WERI-Rb-1 (cell line): ENCODE measurements at regions not wholly inside any gene's neighbourhood (a gene's known extent, or its start where the extent isn't known, plus 50 kb on each side); places are given as distances from the start of the nearest gene placed in this dataset.

ENCODE experiments used
- DNase-seq: peaks from one replicate; pipeline ENCODE4 v3.0.0-alpha.2; 2020
- H3K27ac ChIP-seq: fragments of 250-450 bp; sonication (Bioruptor Pico); 2 replicates; pipeline ENCODE4 v1.5.1; 2020; ENCODE audit warnings: mild to moderate bottlenecking, moderate library complexity
- H3K27me3 ChIP-seq: fragments of 250-450 bp; sonication (Bioruptor Pico); 2 replicates; pipeline ENCODE4 v1.5.1; 2021; ENCODE audit warnings: mild to moderate bottlenecking, low read depth, moderate library complexity; ENCODE audit not compliant: insufficient read depth, severe bottlenecking
- H3K36me3 ChIP-seq: fragments of 250-450 bp; sonication (Bioruptor Pico); 2 replicates; pipeline ENCODE4 v1.5.1; 2020; ENCODE audit warnings: mild to moderate bottlenecking, moderate library complexity
- H3K4me3 ChIP-seq: 2 replicates; pipeline ENCODE4 v1.5.1; 2011; ENCODE audit warnings: low read depth, mild to moderate bottlenecking, control low read depth, low read length
- H3K9me3 ChIP-seq: fragments of 250-450 bp; sonication (Bioruptor Pico); 2 replicates; pipeline ENCODE4 v1.5.1; 2021; ENCODE audit warnings: mild to moderate bottlenecking, moderate library complexity; ENCODE audit not compliant: severe bottlenecking
- CTCF ChIP-seq: IDR thresholded peaks from 2 replicates; pipeline ENCODE4 v1.5.1; 2011; ENCODE audit warnings: low read depth, mild to moderate bottlenecking, control low read depth, inconsistent platforms, low read length

GRCh38 chr1:112284796-112285195 is 111.2 kb upstream of the CTTNBP2NL start:
- no peak for DNase-seq
- Histone ChIP-seq H3K9me3 (no peaks in the 10 kb centered on the region), H3K27ac (no peak overlapping the region), H3K27me3 (no peaks in the 10 kb centered on the region), H3K36me3 (no peaks in the 10 kb centered on the region), H3K4me3 (no peak overlapping the region)
- TF ChIP-seq CTCF = no peak

GRCh38 chr1:112285316-112285715 is 110.7 kb upstream of the CTTNBP2NL start:
- no peaks in the 10 kb centered on the region for H3K9me3 ChIP-seq
- TF ChIP-seq CTCF = no peak
- H3K27ac ChIP-seq = no peak overlapping the region
- H3K4me3 ChIP-seq = no peak overlapping the region
- no peak for DNase-seq
- no peaks in the 10 kb centered on the region for H3K27me3 ChIP-seq
- no peaks in the 10 kb centered on the region for H3K36me3 ChIP-seq

- no peak for TF ChIP-seq CTCF
- Histone ChIP-seq H3K36me3 (no peaks in the 10 kb centered on the region), H3K27ac (no peak overlapping the region), H3K9me3 (no peaks in the 10 kb centered on the region), H3K27me3 (no peaks in the 10 kb centered on the region), H3K4me3 (no peak overlapping the region)
- DNase-seq = no peak
These were observed 110.3 kb upstream of the CTTNBP2NL start for GRCh38 chr1:112285746-112286145.

DNA sequence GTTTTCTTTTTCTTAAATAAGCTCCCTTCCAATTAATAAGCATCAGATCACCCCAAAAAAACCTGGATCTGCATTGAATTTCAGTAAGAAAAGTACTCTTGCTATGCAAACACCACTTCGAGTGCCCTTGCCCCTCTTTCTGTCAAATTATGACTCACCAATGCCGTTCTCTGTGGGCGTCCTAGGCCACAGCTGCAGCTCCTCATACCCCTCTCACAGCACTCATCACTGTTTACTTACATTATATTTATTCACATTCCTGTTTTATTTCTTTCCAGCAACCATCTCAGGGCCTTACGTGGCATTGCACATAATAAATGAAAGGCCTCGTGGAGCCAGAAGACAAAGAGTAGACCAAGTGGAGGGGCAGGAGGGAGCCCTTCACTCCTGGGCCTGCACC is 99.1 kb upstream of the CTTNBP2NL start:
- Histone ChIP-seq H3K9me3 (peaks cover 8% of the 10 kb centered on the region), H3K36me3 (no peaks in the 10 kb centered on the region), H3K4me3 (no peak overlapping the region), H3K27ac (no peak overlapping the region), H3K27me3 (no peaks in the 10 kb centered on the region)
- TF ChIP-seq CTCF = no peak
- no peak for DNase-seq

- Histone ChIP-seq H3K9me3 (peaks cover 8% of the 10 kb centered on the region), H3K36me3 (no peaks in the 10 kb centered on the region), H3K27ac (no peak overlapping the region), H3K4me3 (no peak overlapping the region), H3K27me3 (no peaks in the 10 kb centered on the region)
- DNase-seq = no peak
- TF ChIP-seq CTCF = no peak
These were observed 98.5 kb upstream of the CTTNBP2NL start for GRCh38 chr1:112297536-112297935.

- no peak overlapping the region for H3K4me3 ChIP-seq
- H3K27me3 ChIP-seq = no peaks in the 10 kb centered on the region
- peaks cover 8% of the 10 kb centered on the region for H3K9me3 ChIP-seq
- H3K36me3 ChIP-seq = no peaks in the 10 kb centered on the region
- peak; percentile 76 for TF ChIP-seq CTCF
- DNase-seq = peak; percentile 83
- H3K27ac ChIP-seq = no peak overlapping the region
These were observed 97.5 kb upstream of the CTTNBP2NL start for GRCh38 chr1:112298558-112298957.
